BE2C (cell line): ENCODE measurements at regions not wholly inside any gene's neighbourhood (a gene's known extent, or its start where the extent isn't known, plus 50 kb on each side); places are given as distances from the start of the nearest gene placed in this dataset.

Source experiments
- DNase-seq: peaks from one replicate; pipeline ENCODE4 v3.0.0-alpha.2; 2020
- H3K27me3 ChIP-seq: fragments of 250-450 bp; sonication (Bioruptor Pico); 2 replicates; pipeline ENCODE4 v1.5.1; 2020; ENCODE audit warnings: mild to moderate bottlenecking
- H3K36me3 ChIP-seq: fragments of 250-450 bp; sonication (Bioruptor Pico); 2 replicates; pipeline ENCODE4 v1.5.1; 2020; ENCODE audit warnings: mild to moderate bottlenecking
- H3K4me1 ChIP-seq: fragments of 250-450 bp; sonication (Bioruptor Pico); 2 replicates; pipeline ENCODE4 v1.5.1; 2020
- H3K4me3 ChIP-seq: 2 replicates; pipeline ENCODE4 v1.5.1; 2011; ENCODE audit warnings: low read depth, low read length
- H3K9me3 ChIP-seq: fragments of 250-450 bp; sonication (Bioruptor Pico); 2 replicates; pipeline ENCODE4 v1.5.1; 2020
- TF ChIP-seq, protein P1 (sequence below): IDR thresholded peaks from 2 replicates; pipeline ENCODE4 v1.5.1; 2012; ENCODE audit warnings: mild to moderate bottlenecking, low read depth, low read length

GRCh38 chr6:119887666-119888065 is 538.1 kb upstream of the MAN1A1 start:
- Histone ChIP-seq H3K4me3 (no peak overlapping the region), H3K36me3 (no peaks in the 10 kb centered on the region), H3K9me3 (no peaks in the 10 kb centered on the region), H3K27me3 (no peaks in the 10 kb centered on the region), H3K4me1 (no peaks in the 10 kb centered on the region; the same call in 1 of the 2 replicates)
- DNase-seq: no peak
- TF ChIP-seq, protein P1, sequence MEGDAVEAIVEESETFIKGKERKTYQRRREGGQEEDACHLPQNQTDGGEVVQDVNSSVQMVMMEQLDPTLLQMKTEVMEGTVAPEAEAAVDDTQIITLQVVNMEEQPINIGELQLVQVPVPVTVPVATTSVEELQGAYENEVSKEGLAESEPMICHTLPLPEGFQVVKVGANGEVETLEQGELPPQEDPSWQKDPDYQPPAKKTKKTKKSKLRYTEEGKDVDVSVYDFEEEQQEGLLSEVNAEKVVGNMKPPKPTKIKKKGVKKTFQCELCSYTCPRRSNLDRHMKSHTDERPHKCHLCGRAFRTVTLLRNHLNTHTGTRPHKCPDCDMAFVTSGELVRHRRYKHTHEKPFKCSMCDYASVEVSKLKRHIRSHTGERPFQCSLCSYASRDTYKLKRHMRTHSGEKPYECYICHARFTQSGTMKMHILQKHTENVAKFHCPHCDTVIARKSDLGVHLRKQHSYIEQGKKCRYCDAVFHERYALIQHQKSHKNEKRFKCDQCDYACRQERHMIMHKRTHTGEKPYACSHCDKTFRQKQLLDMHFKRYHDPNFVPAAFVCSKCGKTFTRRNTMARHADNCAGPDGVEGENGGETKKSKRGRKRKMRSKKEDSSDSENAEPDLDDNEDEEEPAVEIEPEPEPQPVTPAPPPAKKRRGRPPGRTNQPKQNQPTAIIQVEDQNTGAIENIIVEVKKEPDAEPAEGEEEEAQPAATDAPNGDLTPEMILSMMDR: no peak

GRCh38 chr6:119881416-119881815 is 531.9 kb upstream of the MAN1A1 start:
- no peak for DNase-seq
- no peaks in the 10 kb centered on the region for H3K36me3 ChIP-seq
- TF ChIP-seq, protein P1: no peak
- H3K27me3 ChIP-seq: no peaks in the 10 kb centered on the region
- H3K9me3 ChIP-seq: no peaks in the 10 kb centered on the region
- no peak overlapping the region for H3K4me3 ChIP-seq
- H3K4me1 ChIP-seq: no peaks in the 10 kb centered on the region

GRCh38 chr6:119880840-119881239 is 531.3 kb upstream of the MAN1A1 start:
- Histone ChIP-seq H3K4me3 (no peak overlapping the region), H3K36me3 (no peaks in the 10 kb centered on the region), H3K4me1 (no peaks in the 10 kb centered on the region), H3K9me3 (no peaks in the 10 kb centered on the region), H3K27me3 (no peaks in the 10 kb centered on the region)
- no peak for DNase-seq
- TF ChIP-seq, protein P1: no peak

GRCh38 chr6:119879731-119880130 is 530.2 kb upstream of the MAN1A1 start:
- TF ChIP-seq, protein P1: no peak
- DNase-seq: no peak
- Histone ChIP-seq H3K9me3 (no peaks in the 10 kb centered on the region), H3K36me3 (no peaks in the 10 kb centered on the region), H3K4me1 (no peaks in the 10 kb centered on the region), H3K27me3 (no peaks in the 10 kb centered on the region), H3K4me3 (no peak overlapping the region)

- Histone ChIP-seq H3K27me3 (no peaks in the 10 kb centered on the region), H3K36me3 (no peaks in the 10 kb centered on the region), H3K4me1 (no peaks in the 10 kb centered on the region; the same call in 1 of the 2 replicates), H3K4me3 (no peak overlapping the region), H3K9me3 (no peaks in the 10 kb centered on the region)
- TF ChIP-seq, protein P1: no peak
- DNase-seq: no peak
Measured at GRCh38 chr6:119874381-119874780, 524.8 kb upstream of the MAN1A1 start.

DNA sequence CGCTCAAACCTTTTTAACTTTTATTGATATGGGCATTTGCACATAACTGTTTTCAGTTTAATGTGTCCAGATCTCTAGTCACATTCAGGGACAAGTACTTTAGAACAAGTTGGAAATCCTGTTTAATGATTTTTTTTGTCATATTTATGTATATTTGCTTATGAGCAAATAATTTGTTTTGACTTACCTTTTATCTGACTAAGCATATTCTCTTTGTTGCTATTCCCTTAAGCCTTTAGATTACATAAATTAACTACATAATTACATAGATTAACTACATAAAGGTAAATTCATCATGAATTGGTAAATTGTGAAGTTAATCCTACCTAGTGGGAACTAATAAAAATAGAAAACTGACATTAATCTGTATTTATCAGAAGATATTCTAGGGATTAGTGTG is 523.5 kb upstream of the MAN1A1 start:
- Histone ChIP-seq H3K36me3 (no peaks in the 10 kb centered on the region), H3K4me3 (no peak overlapping the region), H3K4me1 (no peaks in the 10 kb centered on the region; the same call in 1 of the 2 replicates), H3K9me3 (no peaks in the 10 kb centered on the region), H3K27me3 (no peaks in the 10 kb centered on the region)
- no peak for DNase-seq
- TF ChIP-seq, protein P1: no peak
